ENCODE measurements at regions not wholly inside any gene's neighbourhood (a gene's known extent, or its start where the extent isn't known, plus 50 kb on each side); places are given as distances from the start of the nearest gene placed in this dataset.

- DNase-seq (ENCODE audit: low read depth in 2 of 3, low spot score in 2 of 3) = no peak
Observed at GRCh38 chr16:54490112-54490488, 203.5 kb upstream of the IRX3 start.

GRCh38 chr16:54489225-54490111 is 202.9 kb upstream of the IRX3 start:
- no peak for DNase-seq (ENCODE audit: low read depth in 2 of 3, low spot score in 2 of 3)

- no peak for DNase-seq (ENCODE audit: low read depth in 2 of 3, low spot score in 2 of 3)
Observed at GRCh38 chr16:54488729-54489128, 202.1 kb upstream of the IRX3 start.

GRCh38 chr16:54487933-54488332 is 201.3 kb upstream of the IRX3 start:
- DNase-seq (ENCODE audit: low read depth in 2 of 3, low spot score in 2 of 3) = no peak

- DNase-seq (ENCODE audit: low read depth in 2 of 3, low spot score in 2 of 3) = no peak
Observed at GRCh38 chr16:54484700-54485099, 198.1 kb upstream of the IRX3 start.

- DNase-seq (ENCODE audit: low read depth in 2 of 3, low spot score in 2 of 3) = no peak
Observed at GRCh38 chr16:54482892-54483574, 196.4 kb upstream of the IRX3 start.

- no peak for DNase-seq (ENCODE audit: low read depth in 2 of 3, low spot score in 2 of 3)
Observed at GRCh38 chr16:54480429-54480828, 193.8 kb upstream of the IRX3 start.

GRCh38 chr16:54479546-54479945 is 193.0 kb upstream of the IRX3 start:
- DNase-seq (ENCODE audit: low read depth in 2 of 3, low spot score in 2 of 3) = no peak

GRCh38 chr16:54477714-54478113 is 191.1 kb upstream of the IRX3 start:
- no peak for DNase-seq (ENCODE audit: low read depth in 2 of 3, low spot score in 2 of 3)

GRCh38 chr16:54475019-54475601 is 188.5 kb upstream of the IRX3 start:
- no peak for DNase-seq (ENCODE audit: low read depth in 2 of 3, low spot score in 2 of 3)

- no peak for DNase-seq (ENCODE audit: low read depth in 2 of 3, low spot score in 2 of 3)
Observed at GRCh38 chr16:54473226-54473993, 186.8 kb upstream of the IRX3 start.

- DNase-seq (ENCODE audit: low read depth in 2 of 3, low spot score in 2 of 3) = no peak
Observed at GRCh38 chr16:54467398-54467797, 180.8 kb upstream of the IRX3 start.

- DNase-seq (ENCODE audit: low read depth in 2 of 3, low spot score in 2 of 3) = no peak
Observed at GRCh38 chr16:54466233-54466632, 179.6 kb upstream of the IRX3 start.

- DNase-seq (ENCODE audit: low read depth in 2 of 3, low spot score in 2 of 3) = no peak
Observed at GRCh38 chr16:54465063-54465462, 178.5 kb upstream of the IRX3 start.

- no peak for DNase-seq (ENCODE audit: low read depth in 2 of 3, low spot score in 2 of 3)
Observed at GRCh38 chr16:54462771-54463170, 176.2 kb upstream of the IRX3 start.

- DNase-seq (ENCODE audit: low read depth in 2 of 3, low spot score in 2 of 3) = no peak
Observed at GRCh38 chr16:54462151-54462651, 175.6 kb upstream of the IRX3 start.

- no peak for DNase-seq (ENCODE audit: low read depth in 2 of 3, low spot score in 2 of 3)
Observed at GRCh38 chr16:54460263-54460860, 173.8 kb upstream of the IRX3 start.

- DNase-seq (ENCODE audit: low read depth in 2 of 3, low spot score in 2 of 3) = no peak
Observed at GRCh38 chr16:54459509-54460262, 173.1 kb upstream of the IRX3 start.

GRCh38 chr16:54458923-54459322 is 172.3 kb upstream of the IRX3 start:
- DNase-seq (ENCODE audit: low read depth in 2 of 3, low spot score in 2 of 3) = no peak

- DNase-seq (ENCODE audit: low read depth in 2 of 3, low spot score in 2 of 3) = no peak
Observed at GRCh38 chr16:54456291-54456690, 169.7 kb upstream of the IRX3 start.
